ENCODE measurements at regions not wholly inside any gene's neighbourhood (a gene's known extent, or its start where the extent isn't known, plus 50 kb on each side); places are given as distances from the start of the nearest gene placed in this dataset.

DNA sequence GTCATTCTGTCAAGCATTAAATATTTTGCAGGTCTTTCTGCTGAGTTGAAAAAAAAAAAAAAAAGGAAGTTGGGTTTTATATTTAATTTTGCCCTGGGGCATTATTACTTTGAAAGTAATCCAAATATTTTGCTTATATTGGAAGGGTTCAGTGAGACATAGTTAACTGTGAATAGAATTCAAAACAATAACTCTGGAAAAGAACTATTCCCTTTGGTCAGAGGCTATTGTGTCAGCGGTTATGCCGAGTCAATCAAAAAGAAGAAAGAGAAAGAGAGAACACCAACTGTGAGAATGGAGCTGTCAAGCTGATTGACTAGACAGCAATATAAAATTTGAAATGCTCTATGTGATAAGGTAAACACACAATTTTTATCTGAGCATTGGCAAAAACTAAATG, 761.7 kb downstream of the ADGRL2 start:
- TF ChIP-seq CTCF (IDR thresholded peaks at IDR 0.05) = no peak
- no peak for TF ChIP-seq POLR2A (IDR thresholded peaks at IDR 0.05)
- no peak for TF ChIP-seq POLR2AphosphoS5 (IDR thresholded peaks at IDR 0.05)
